Activated CD4-positive, alpha-beta T cell treated with anti-CD3 and anti-CD28 coated beads for 36 hours (primary cell): ENCODE measurements at regions not wholly inside any gene's neighbourhood (a gene's known extent, or its start where the extent isn't known, plus 50 kb on each side); places are given as distances from the start of the nearest gene placed in this dataset.

ENCODE experiments used
- ATAC-seq: fragments of 200-7000 bp; cut with Tn5 transposase; one replicate; pipeline ENCODE4 v1.10.0; 2021; ENCODE audit warnings: mild to moderate bottlenecking, moderate library complexity
- CTCF ChIA-PET: fragments of 350-600 bp; sonication (Branson Sonifier 250); formaldehyde crosslinking; loops from one replicate; lab custom pipeline; 2021; ENCODE audit warnings: antibody characterized with exemption; lab: Charles Lee
- POLR2A ChIA-PET: fragments of 350-600 bp; sonication (Branson Sonifier 250); formaldehyde crosslinking; loops from one replicate; lab custom pipeline; 2021; ENCODE audit warnings: antibody characterized with exemption, inconsistent platforms; lab: Charles Lee
- DNase-seq: peaks from one replicate; pipeline ENCODE4 v3.0.0-alpha.2; 2020
- H3K27ac Mint-ChIP-seq: one replicate; pipeline ENCODE4 v1.8.0; 2021; ENCODE audit warnings: mixed read lengths
- H3K27me3 Mint-ChIP-seq: one replicate; pipeline ENCODE4 v1.8.0; 2021; ENCODE audit warnings: mixed read lengths
- H3K36me3 Mint-ChIP-seq: one replicate; pipeline ENCODE4 v1.8.0; 2021; ENCODE audit warnings: low read depth, mixed read lengths
- H3K4me1 Mint-ChIP-seq: one replicate; pipeline ENCODE4 v1.8.0; 2021; ENCODE audit warnings: mixed read lengths
- H3K4me3 Mint-ChIP-seq: one replicate; pipeline ENCODE4 v1.8.0; 2021; ENCODE audit warnings: mild to moderate bottlenecking, moderate library complexity, mixed read lengths
- H3K9me3 Mint-ChIP-seq: one replicate; pipeline ENCODE4 v1.8.0; 2021; ENCODE audit warnings: low read depth, mixed read lengths
- intact Hi-C, 2 experiments: fragments of 100-400 bp; cut with DNase I in 1 of 2; cut with micrococcal nuclease in 1 of 2; formaldehyde crosslinking; loops; one replicate each; pipeline versions ENCODE4 v1.14.2 to v1.15.1; 2022 to 2024; cut with DNase I, micrococcal nuclease

- ChIA-PET CTCF (no interaction called here), POLR2A (no interaction called here)
- Mint-ChIP-seq H3K27me3 (peaks cover 21% of the 10 kb centered on the region), H3K4me1 (peaks cover 5% of the 10 kb centered on the region), H3K36me3 (no peaks in the 10 kb centered on the region), H3K27ac (no peak overlapping the region), H3K4me3 (no peak overlapping the region), H3K9me3 (no peaks in the 10 kb centered on the region)
- ATAC-seq (no peak), DNase-seq (no peak)
- intact Hi-C loops, result no loop called here
Measured at GRCh38 chr6:150312395-150312794, 56.4 kb upstream of the IYD start.

- DNase-seq (no peak), ATAC-seq (no peak)
- no peak overlapping the region for H3K27ac Mint-ChIP-seq
- no peaks in the 10 kb centered on the region for H3K9me3 Mint-ChIP-seq
- H3K4me3 Mint-ChIP-seq, result no peak overlapping the region
- no peaks in the 10 kb centered on the region for H3K36me3 Mint-ChIP-seq
- CTCF ChIA-PET, result no interaction called here
- intact Hi-C loops, result no loop called here
- H3K4me1 Mint-ChIP-seq, result peaks cover 5% of the 10 kb centered on the region
- POLR2A ChIA-PET, result no interaction called here
- peaks cover 19% of the 10 kb centered on the region for H3K27me3 Mint-ChIP-seq
Measured at GRCh38 chr6:150312844-150313584, 55.8 kb upstream of the IYD start.

- peaks cover 16% of the 10 kb centered on the region for H3K27me3 Mint-ChIP-seq
Measured at GRCh38 chr6:150313781-150314180, 55.0 kb upstream of the IYD start.

GRCh38 chr6:150314230-150315188, 54.3 kb upstream of the IYD start:
- no peaks in the 10 kb centered on the region for H3K36me3 Mint-ChIP-seq
- H3K27me3 Mint-ChIP-seq, result peaks cover 11% of the 10 kb centered on the region
- H3K27ac Mint-ChIP-seq, result no peak overlapping the region
- no peak for DNase-seq
- POLR2A ChIA-PET, result no interaction called here
- no peaks in the 10 kb centered on the region for H3K9me3 Mint-ChIP-seq
- CTCF ChIA-PET, result no interaction called here
- no peak overlapping the region for H3K4me3 Mint-ChIP-seq
- ATAC-seq, result no peak
- intact Hi-C loops, result no loop called here
- H3K4me1 Mint-ChIP-seq, result peaks cover 5% of the 10 kb centered on the region

More at GRCh38 chr6:150313781-150314180, 55.0 kb upstream of the IYD start:
- Mint-ChIP-seq H3K27ac (no peak overlapping the region), H3K4me1 (peaks cover 5% of the 10 kb centered on the region), H3K9me3 (no peaks in the 10 kb centered on the region), H3K4me3 (no peak overlapping the region), H3K36me3 (no peaks in the 10 kb centered on the region)
- DNase-seq (no peak), ATAC-seq (no peak)
- ChIA-PET POLR2A (no interaction called here), CTCF (no interaction called here)
- intact Hi-C loops, result no loop called here

- intact Hi-C loops, result no loop called here
- ChIA-PET POLR2A (no interaction called here), CTCF (interaction anchor here (0.6 kb wide), 1 partner anchor 901 kb away, joined by 3 read pairs; no protein-coding TSS in a partner anchor)
- ATAC-seq (no peak), DNase-seq (no peak)
- H3K4me3 Mint-ChIP-seq, result no peak overlapping the region
- peaks cover 8% of the 10 kb centered on the region for H3K27me3 Mint-ChIP-seq
- H3K36me3 Mint-ChIP-seq, result no peaks in the 10 kb centered on the region
- peaks cover 5% of the 10 kb centered on the region for H3K4me1 Mint-ChIP-seq
- no peaks in the 10 kb centered on the region for H3K9me3 Mint-ChIP-seq
- no peak overlapping the region for H3K27ac Mint-ChIP-seq
Measured at GRCh38 chr6:150315626-150316025, 53.2 kb upstream of the IYD start.

GRCh38 chr6:150316936-150317335, 51.9 kb upstream of the IYD start:
- ChIA-PET POLR2A (no interaction called here), CTCF (interaction anchor here (0.8 kb wide), 1 partner anchor 41 kb away, joined by 3 read pairs; no protein-coding TSS in a partner anchor)
- Mint-ChIP-seq H3K27me3 (peaks cover 3% of the 10 kb centered on the region), H3K4me1 (no peaks in the 10 kb centered on the region), H3K4me3 (no peak overlapping the region), H3K36me3 (no peaks in the 10 kb centered on the region), H3K9me3 (no peaks in the 10 kb centered on the region), H3K27ac (no peak overlapping the region)
- intact Hi-C loops, result no loop called here
- no peak for ATAC-seq
- no peak for DNase-seq
